HG03342 (cell line): ENCODE measurements at regions not wholly inside any gene's neighbourhood (a gene's known extent, or its start where the extent isn't known, plus 50 kb on each side); places are given as distances from the start of the nearest gene placed in this dataset.
A peak's percentile ranks its signal among the peaks of the same experiment; 100 is the strongest.

Experiments used
- ATAC-seq: cut with Tn5 transposase; IDR thresholded peaks from one replicate; pipeline ENCODE4 v1.9.1; 2021; ENCODE audit warnings: mild to moderate bottlenecking, moderate library complexity; ENCODE audit not compliant: unreplicated experiment

- no peak for ATAC-seq
These were observed 232.1 kb downstream of the CPE start for GRCh38 chr4:165610679-165611437.

GRCh38 chr4:165612936-165613335 is 234.1 kb downstream of the CPE start:
- ATAC-seq, result peak; percentile 94

- no peak for ATAC-seq
These were observed 234.8 kb downstream of the CPE start for GRCh38 chr4:165613581-165613980.

- ATAC-seq, result no peak
These were observed 242.1 kb downstream of the CPE start for GRCh38 chr4:165620913-165621312.

- ATAC-seq, result no peak
These were observed 243.2 kb downstream of the CPE start for GRCh38 chr4:165621983-165622382.

- no peak for ATAC-seq
These were observed 246.5 kb downstream of the CPE start for GRCh38 chr4:165625281-165625680.

GRCh38 chr4:165626316-165626715 is 246.7 kb upstream of the TLL1 start:
- no peak for ATAC-seq

- no peak for ATAC-seq
These were observed 245.9 kb upstream of the TLL1 start for GRCh38 chr4:165627128-165627527.

- no peak for ATAC-seq
These were observed 245.5 kb upstream of the TLL1 start for GRCh38 chr4:165627548-165627947.

GRCh38 chr4:165628572-165628971 is 244.5 kb upstream of the TLL1 start:
- no peak for ATAC-seq

GRCh38 chr4:165630671-165631070 is 242.4 kb upstream of the TLL1 start:
- ATAC-seq, result no peak

- ATAC-seq, result no peak
These were observed 241.7 kb upstream of the TLL1 start for GRCh38 chr4:165631208-165631894.

GRCh38 chr4:165631912-165632311 is 241.1 kb upstream of the TLL1 start:
- no peak for ATAC-seq

- no peak for ATAC-seq
These were observed 238.3 kb upstream of the TLL1 start for GRCh38 chr4:165634766-165635165.

GRCh38 chr4:165635381-165635780 is 237.7 kb upstream of the TLL1 start:
- no peak for ATAC-seq

GRCh38 chr4:165635951-165636350 is 237.1 kb upstream of the TLL1 start:
- ATAC-seq, result no peak

GRCh38 chr4:165651901-165652300 is 221.1 kb upstream of the TLL1 start:
- ATAC-seq, result no peak

GRCh38 chr4:165654556-165654955 is 218.5 kb upstream of the TLL1 start:
- no peak for ATAC-seq

- ATAC-seq, result no peak
These were observed 216.6 kb upstream of the TLL1 start for GRCh38 chr4:165656399-165656798.

GRCh38 chr4:165656829-165657490 is 216.1 kb upstream of the TLL1 start:
- ATAC-seq, result no peak

GRCh38 chr4:165662341-165662740 is 210.7 kb upstream of the TLL1 start:
- no peak for ATAC-seq

- ATAC-seq, result no peak
These were observed 209.6 kb upstream of the TLL1 start for GRCh38 chr4:165663411-165663810.
